SK-N-SH (cell line): ENCODE measurements at regions not wholly inside any gene's neighbourhood (a gene's known extent, or its start where the extent isn't known, plus 50 kb on each side); places are given as distances from the start of the nearest gene placed in this dataset.

Source experiments
- CTCF ChIA-PET: fragments of 300-600, 350-600 bp; formaldehyde crosslinking; extraction: SDS; loops from one replicate; lab custom pipeline; 2021; lab: Yijun Ruan, JAX
- POLR2A ChIA-PET: fragments of 350-600 bp; sonication (Branson Sonifier 250); formaldehyde crosslinking; extraction: SDS; loops from one replicate; lab custom pipeline; 2020; ENCODE audit warnings: antibody characterized with exemption, inconsistent platforms; lab: Yijun Ruan, JAX
- DNase-seq: peaks from one replicate; pipeline ENCODE4 v3.0.0; 2012
- H2AFZ ChIP-seq: fragments of 200-600 bp; sonication (generic); 2 replicates; pipeline ENCODE4 v1.8.1; 2016; ENCODE audit warnings: antibody characterized with exemption, mild to moderate bottlenecking, low read depth
- H3F3A ChIP-seq: fragments of 200-600 bp; sonication (generic); replicated peaks from 2 replicates; pipeline ENCODE3; 2016; ENCODE audit warnings: antibody characterized with exemption, mild to moderate bottlenecking; ENCODE audit not compliant: insufficient read depth
- H3K27ac ChIP-seq, 2 experiments: fragments of 200-500 bp in 1 of 2; fragments of 200-600 bp in 1 of 2; sonication (Bioruptor generic) in 1 of 2; sonication (generic), shearing (Covaris generic) in 1 of 2; 2 replicates each; pipeline versions ENCODE4 v1.5.1 to v1.6.1; 2014 to 2016; ENCODE audit warnings: low read depth in 2 of 2, inconsistent platforms in 1 of 2, low read length in 1 of 2, mild to moderate bottlenecking in 1 of 2, mixed read lengths in 1 of 2
- H3K27me3 ChIP-seq: fragments of 200-600 bp; sonication (generic), shearing (Covaris generic); 2 replicates; pipeline ENCODE4 v1.6.1; 2016; ENCODE audit warnings: mixed run types; ENCODE audit not compliant: insufficient read depth
- H3K36me3 ChIP-seq, 2 experiments: fragments of 200-500 bp in 1 of 2; fragments of 200-600 bp in 1 of 2; sonication (Bioruptor generic) in 1 of 2; sonication (generic) in 1 of 2; replicated peaks in 1 of 2; 2 replicates each; pipeline versions ENCODE3 to v1.5.1; 2014 to 2016; ENCODE audit warnings: low read length in 1 of 2, mild to moderate bottlenecking in 1 of 2; ENCODE audit not compliant: insufficient read depth in 2 of 2, control insufficient read depth in 1 of 2
- H3K4me1 ChIP-seq, 2 experiments: fragments of 200-500 bp in 1 of 2; fragments of 200-600 bp in 1 of 2; sonication (Bioruptor generic) in 1 of 2; sonication (generic), shearing (Covaris generic) in 1 of 2; 2 replicates each; pipeline versions ENCODE4 v1.5.1 to v1.6.1; 2014 to 2016; ENCODE audit warnings: low read depth in 1 of 2, low read length in 1 of 2, mixed run types in 1 of 2; ENCODE audit not compliant: insufficient read depth in 2 of 2, control insufficient read depth in 1 of 2
- H3K4me2 ChIP-seq: fragments of 200-600 bp; sonication (generic), shearing (Covaris generic); 2 replicates; pipeline ENCODE4 v1.6.1; 2017; ENCODE audit warnings: mixed run types
- H3K4me3 ChIP-seq, 2 experiments: fragments of 200-500 bp in 1 of 2; fragments of 200-600 bp in 1 of 2; sonication (Bioruptor generic) in 1 of 2; sonication (generic), shearing (Covaris generic) in 1 of 2; 2 replicates each; pipeline versions ENCODE4 v1.5.1 to v1.8.1; 2014 to 2016; ENCODE audit warnings: low read depth in 2 of 2, inconsistent platforms in 1 of 2, low read length in 1 of 2, mild to moderate bottlenecking in 1 of 2, mixed read lengths in 1 of 2, moderate library complexity in 1 of 2
- H3K79me2 ChIP-seq: fragments of 200-600 bp; sonication (generic); 2 replicates; pipeline ENCODE4 v1.8.1; 2017; ENCODE audit warnings: mild to moderate bottlenecking; ENCODE audit not compliant: insufficient read depth
- H3K9ac ChIP-seq: fragments of 200-600 bp; sonication (generic); 2 replicates; pipeline ENCODE4 v1.6.1; 2017; ENCODE audit warnings: mixed run types
- H3K9me2 ChIP-seq: fragments of 200-600 bp; sonication (generic); 2 replicates; pipeline ENCODE4 v1.6.1; 2017; ENCODE audit warnings: mixed run types
- H3K9me3 ChIP-seq: fragments of 200-600 bp; sonication (generic); 2 replicates; pipeline ENCODE4 v1.6.1; 2017; ENCODE audit warnings: mixed run types, mild to moderate bottlenecking, moderate library complexity
- H4K20me1 ChIP-seq: fragments of 200-600 bp; sonication (generic); 2 replicates; pipeline ENCODE4 v1.6.1; 2017; ENCODE audit warnings: mild to moderate bottlenecking, mixed run types; ENCODE audit not compliant: insufficient read depth
- ELF1 ChIP-seq: IDR thresholded peaks from 2 replicates; pipeline ENCODE4 v1.4.0; 2012
- EZH2phosphoT487 ChIP-seq: fragments of 200-600 bp; sonication (generic); IDR thresholded peaks from 2 replicates; pipeline ENCODE4 v1.6.1; 2017; ENCODE audit warnings: low read depth, mixed run types, mild to moderate bottlenecking, antibody characterized with exemption, moderate library complexity, borderline replicate concordance
- FOSL2 ChIP-seq: IDR thresholded peaks from 2 replicates; pipeline ENCODE4 v1.4.0; 2012; ENCODE audit warnings: low read depth, mild to moderate bottlenecking, moderate library complexity, borderline replicate concordance
- FOXM1 ChIP-seq: IDR thresholded peaks from 2 replicates; pipeline ENCODE4 v1.4.0; 2012; ENCODE audit warnings: low read depth, mild to moderate bottlenecking
- GABPA ChIP-seq: IDR thresholded peaks from 2 replicates; pipeline ENCODE4 v1.4.0; 2012; ENCODE audit warnings: low read depth, mild to moderate bottlenecking
- GATA2 ChIP-seq: sonication (generic); formaldehyde crosslinking; IDR thresholded peaks from 2 replicates; pipeline ENCODE4 v1.5.0; 2020; ENCODE audit warnings: mild to moderate bottlenecking, missing genetic modification reagents
- NRF1 ChIP-seq: IDR thresholded peaks from 2 replicates; pipeline ENCODE4 v1.6.1; 2012; ENCODE audit warnings: low read depth, mild to moderate bottlenecking, low read length
- POLR2AphosphoS5 ChIP-seq: IDR thresholded peaks from 2 replicates; pipeline ENCODE4 v1.6.1; 2012; ENCODE audit warnings: low read depth, low read length
- REST ChIP-seq: IDR thresholded peaks from 2 replicates; pipeline ENCODE4 v1.6.1; 2012; ENCODE audit warnings: mild to moderate bottlenecking, low read depth, low read length, moderate library complexity
- USF1 ChIP-seq: IDR thresholded peaks from 2 replicates; pipeline ENCODE4 v1.4.0; 2012; ENCODE audit warnings: low read depth, borderline replicate concordance
- WGBS: methylation state at CpG from one replicate; pipeline ENCODE4 v1.1.6; 2017; ENCODE audit warnings: low lambda C conversion rate; 5-methylcytosine and 5-hydroxymethylcytosine counted together

- no peak for TF ChIP-seq NRF1
- TF ChIP-seq REST = no peak
- TF ChIP-seq POLR2AphosphoS5 = no peak
- no peak for TF ChIP-seq ELF1
- no peak for TF ChIP-seq FOSL2
- no peak for TF ChIP-seq EZH2phosphoT487
- no peak for TF ChIP-seq FOXM1
- no peak for TF ChIP-seq GABPA
- H2AFZ ChIP-seq = no peak overlapping the region
- no peak overlapping the region for H3K9ac ChIP-seq
- H3K4me1 ChIP-seq = no peaks in the 10 kb centered on the region
- H3K4me2 ChIP-seq = no peak overlapping the region
- ChIA-PET CTCF (interaction anchor here (1.0 kb wide), 1 partner anchor 759 kb away, joined by 3 read pairs; no protein-coding TSS in a partner anchor), POLR2A (no interaction called here)
- no peaks in the 10 kb centered on the region for H3K79me2 ChIP-seq
- no peaks in the 10 kb centered on the region for H4K20me1 ChIP-seq
- no peaks in the 10 kb centered on the region for H3K27me3 ChIP-seq
- H3K9me3 ChIP-seq = no peaks in the 10 kb centered on the region
- no peaks in the 10 kb centered on the region for H3K9me2 ChIP-seq
- no peak overlapping the region for H3K4me3 ChIP-seq
- no peaks in the 10 kb centered on the region for H3K36me3 ChIP-seq
- no peak for DNase-seq
- no peak overlapping the region for H3K27ac ChIP-seq
- WGBS = 95% methylated on average over 1 of the region's 1 CpG
- H3F3A ChIP-seq = no peaks in the 10 kb centered on the region
Measured at GRCh38 chr5:82800826-82801225, 276.4 kb downstream of the TMEM167A start.

GRCh38 chr5:82799361-82800077 lies 277.7 kb downstream of the TMEM167A start:
- Histone ChIP-seq H3K4me3 (no peak overlapping the region), H2AFZ (no peak overlapping the region), H3K4me2 (no peak overlapping the region), H3K9ac (no peak overlapping the region), H3K79me2 (no peaks in the 10 kb centered on the region), H3K9me3 (no peaks in the 10 kb centered on the region), H3F3A (no peaks in the 10 kb centered on the region), H3K4me1 (no peaks in the 10 kb centered on the region), H3K9me2 (no peaks in the 10 kb centered on the region), H4K20me1 (no peaks in the 10 kb centered on the region), H3K36me3 (no peaks in the 10 kb centered on the region), H3K27me3 (no peaks in the 10 kb centered on the region), H3K27ac (no peak overlapping the region)
- no peak for TF ChIP-seq GATA2 (CRISPR knock-in tag)
- TF ChIP-seq ELF1 = no peak
- no peak for TF ChIP-seq USF1
- POLR2A ChIA-PET = no interaction called here
- DNase-seq = no peak
- WGBS = 63% methylated on average over 5 of the region's 5 CpGs
- CTCF ChIA-PET = interaction anchor here (1.0 to 1.2 kb wide), 2 partner anchors 24 to 760 kb away, joined by 3 read pairs; no protein-coding TSS in a partner anchor
